ENCODE measurements at regions not wholly inside any gene's neighbourhood (a gene's known extent, or its start where the extent isn't known, plus 50 kb on each side); places are given as distances from the start of the nearest gene placed in this dataset.

- no peak for DNase-seq (ENCODE audit: low spot score)
- TF ChIP-seq ESRRA (CRISPR knock-in tag; IDR thresholded peaks at IDR 0.05; ENCODE audit: borderline replicate concordance) (no peak), STAT6 (CRISPR knock-in tag; conservative IDR thresholded peaks at IDR 0.05; ENCODE audit: low read depth) (no peak), PRRX2 (CRISPR knock-in tag; IDR thresholded peaks at IDR 0.05) (no peak), ZNF425 (CRISPR knock-in tag; conservative IDR thresholded peaks at IDR 0.05) (no peak), JUN (CRISPR knock-in tag; IDR thresholded peaks at IDR 0.05) (no peak), E2F1 (CRISPR knock-in tag; IDR thresholded peaks at IDR 0.05) (no peak), ETV6 (CRISPR knock-in tag; IDR thresholded peaks at IDR 0.05) (no peak), NR2C2 (CRISPR knock-in tag; IDR thresholded peaks at IDR 0.05) (no peak), ZNF671 (CRISPR knock-in tag; IDR thresholded peaks at IDR 0.05) (no peak), TP53 (CRISPR knock-in tag; IDR thresholded peaks at IDR 0.05) (no peak), NFE2L1 (CRISPR knock-in tag; IDR thresholded peaks at IDR 0.05) (no peak), USF2 (CRISPR knock-in tag; IDR thresholded peaks at IDR 0.05) (no peak), ZBTB43 (CRISPR knock-in tag; IDR thresholded peaks at IDR 0.05) (no peak)
- no peak for ATAC-seq
- no peaks in the 10 kb centered on the region for H3K36me3 Mint-ChIP-seq
- ChIA-PET CTCF (interaction anchor here (0.7 kb wide), 1 partner anchor 299 kb away, joined by 3 read pairs; no protein-coding TSS in a partner anchor), POLR2A (no interaction called here)
- peaks cover 2% of the 10 kb centered on the region for H3K27me3 Mint-ChIP-seq (ENCODE audit: low read depth)
- H3K9me3 Mint-ChIP-seq = no peaks in the 10 kb centered on the region
- no peaks in the 10 kb centered on the region for H3K4me1 Mint-ChIP-seq
- no peak overlapping the region for H3K27ac Mint-ChIP-seq
- no peak overlapping the region for H3K4me3 Mint-ChIP-seq
Observed at GRCh38 chr5:7096294-7096693, 299.6 kb upstream of the ADCY2 start.

GRCh38 chr5:7105358-7105757 lies 290.6 kb upstream of the ADCY2 start:
- no peak for DNase-seq (ENCODE audit: low spot score)
- CTCF ChIA-PET = no interaction called here
- H3K9me3 Mint-ChIP-seq = no peaks in the 10 kb centered on the region
- no peak for ATAC-seq
- H3K27me3 Mint-ChIP-seq (ENCODE audit: low read depth) = no peaks in the 10 kb centered on the region; the same call in 1 of the 2 replicates
- no peaks in the 10 kb centered on the region for H3K36me3 Mint-ChIP-seq
- no peak overlapping the region for H3K4me3 Mint-ChIP-seq
- no peaks in the 10 kb centered on the region for H3K4me1 Mint-ChIP-seq
- no peak overlapping the region for H3K27ac Mint-ChIP-seq
- POLR2A ChIA-PET = no interaction called here
- no peak for TF ChIP-seq ZMAT4 (CRISPR knock-in tag; IDR thresholded peaks at IDR 0.05)
- TF ChIP-seq FOXP4 (CRISPR knock-in tag; IDR thresholded peaks at IDR 0.05) = no peak
- TF ChIP-seq ARID4B (CRISPR knock-in tag; IDR thresholded peaks at IDR 0.05; ENCODE audit: borderline replicate concordance) = no peak
- no peak for TF ChIP-seq RELA (CRISPR knock-in tag; IDR thresholded peaks at IDR 0.05; ENCODE audit: borderline replicate concordance)
- no peak for TF ChIP-seq ZNF138 (CRISPR knock-in tag; conservative IDR thresholded peaks at IDR 0.05)
- no peak for TF ChIP-seq SMAD4 (CRISPR knock-in tag; IDR thresholded peaks at IDR 0.05)
- no peak for TF ChIP-seq MXD4 (CRISPR knock-in tag; IDR thresholded peaks at IDR 0.05; ENCODE audit: borderline replicate concordance)
